ENCODE measurements at regions not wholly inside any gene's neighbourhood (a gene's known extent, or its start where the extent isn't known, plus 50 kb on each side); places are given as distances from the start of the nearest gene placed in this dataset.

DNA sequence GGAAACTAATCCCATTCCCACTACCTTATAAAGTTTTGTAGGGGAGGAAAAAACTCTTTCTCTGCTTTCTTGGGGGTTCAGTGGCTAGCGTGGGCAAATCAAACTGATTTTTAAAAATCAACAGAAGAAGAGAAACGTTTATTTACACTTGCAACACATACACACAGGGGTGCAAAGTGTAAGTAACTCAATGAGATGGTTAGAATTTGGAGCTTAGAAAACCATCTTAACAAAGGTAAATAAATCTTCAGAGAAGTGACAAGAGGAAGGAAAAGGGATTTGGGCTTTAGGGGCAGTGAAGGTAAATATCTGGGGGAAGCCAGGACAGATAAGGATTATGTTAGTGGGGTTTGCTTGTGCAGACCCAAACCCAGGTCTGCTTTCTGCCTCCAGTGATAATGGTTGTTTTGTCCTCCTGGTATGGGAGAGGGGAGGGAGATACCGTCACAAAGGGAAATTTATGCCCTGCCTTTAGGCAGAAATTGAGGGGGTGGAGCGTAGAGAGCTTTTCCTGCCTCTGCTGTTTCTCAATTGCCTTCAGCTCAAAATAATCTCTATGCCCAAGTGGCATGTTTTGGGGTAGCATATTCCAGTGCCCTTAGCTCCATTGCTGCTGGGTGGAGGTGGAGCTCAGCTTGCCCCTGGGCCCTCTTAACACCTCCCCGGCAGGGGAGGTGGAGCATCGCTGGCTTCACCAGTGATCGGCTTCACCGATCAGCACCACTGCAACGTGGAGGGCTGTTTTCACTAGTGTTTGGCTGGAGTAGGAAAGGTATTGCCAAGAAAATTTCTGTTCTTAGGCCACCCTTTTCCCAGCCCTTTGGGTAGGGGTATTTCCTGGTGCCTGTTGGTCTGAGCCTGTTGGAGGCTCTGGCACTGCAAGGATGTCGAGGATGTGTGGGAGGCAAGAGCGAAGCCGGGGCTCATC is 92.2 kb downstream of the TEX51 start:
- DNase-seq (ENCODE audit: low read depth in 2 of 2) = no peak

DNA sequence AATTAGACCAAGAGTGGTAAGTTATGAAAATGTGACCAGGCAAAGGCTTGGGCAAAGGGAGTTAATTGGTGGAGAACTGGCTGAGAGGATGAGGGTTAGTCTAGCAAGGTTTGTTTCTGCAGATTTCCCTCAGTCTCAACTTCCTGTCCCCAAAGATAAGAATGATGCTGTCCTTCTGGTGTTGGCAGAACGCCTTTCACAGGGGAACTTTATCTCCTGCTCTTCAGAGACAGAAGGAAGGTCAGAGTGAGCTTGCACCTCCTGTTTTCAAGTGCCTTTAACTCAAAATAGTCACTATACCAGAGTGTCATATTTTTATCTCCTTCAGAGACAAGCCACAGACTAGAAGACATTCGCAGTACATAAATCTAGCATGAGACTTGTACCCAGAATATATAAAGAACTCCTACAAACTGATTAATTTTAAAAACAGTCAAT is 95.7 kb downstream of the TEX51 start:
- DNase-seq (ENCODE audit: low read depth in 2 of 2) = no peak

DNA sequence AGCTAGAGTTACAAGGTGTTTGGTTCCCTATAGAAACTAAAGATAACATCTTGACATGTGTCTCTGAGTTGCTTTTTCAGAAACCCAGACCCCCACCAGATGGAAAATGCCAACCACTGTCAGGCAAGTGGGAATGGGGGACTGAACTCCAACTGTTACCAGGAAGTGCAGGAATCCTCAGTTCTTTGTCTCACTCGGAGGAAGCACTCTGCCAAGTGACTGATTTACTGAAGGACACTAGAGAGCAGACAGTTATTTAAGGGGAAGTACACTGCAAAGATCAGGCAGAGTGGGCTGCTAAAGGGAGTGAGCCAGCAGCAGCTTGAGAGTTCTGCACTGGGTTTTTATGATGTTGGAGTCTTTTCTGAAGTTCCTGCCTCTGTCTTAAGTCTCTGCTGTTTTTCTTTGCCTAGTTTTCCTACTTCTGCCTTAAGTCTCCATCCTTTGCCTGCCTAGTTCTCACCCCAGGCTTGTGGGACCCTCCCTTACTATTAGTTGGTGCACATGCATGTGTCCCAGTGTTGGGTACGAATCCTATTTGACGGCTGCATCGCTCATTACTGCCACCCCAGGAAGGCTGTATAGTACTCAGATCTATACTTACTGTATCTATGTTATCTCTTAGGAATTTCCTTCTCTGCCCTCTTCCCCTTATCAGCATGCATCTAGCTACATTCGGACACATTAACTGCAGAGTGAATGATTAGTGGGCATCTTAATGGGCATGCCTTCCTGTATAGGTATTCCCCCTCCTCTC is 97.1 kb downstream of the TEX51 start:
- no peak for DNase-seq (ENCODE audit: low read depth in 2 of 2)

DNA sequence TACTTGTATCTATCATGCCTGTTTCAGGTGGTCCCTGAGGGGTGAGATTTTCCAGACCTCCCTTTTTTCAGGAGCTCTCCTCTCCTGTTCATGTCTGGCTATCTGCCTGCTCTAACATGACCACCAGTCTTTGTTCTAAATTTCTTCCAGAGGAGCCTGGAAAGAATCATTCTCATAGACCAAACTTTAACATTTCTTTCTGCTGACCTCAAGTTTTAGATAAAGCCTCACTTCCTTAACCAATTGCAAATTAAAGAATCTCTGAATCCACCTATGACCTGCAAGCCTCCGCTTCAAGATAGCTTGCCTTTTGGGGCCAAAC is 97.6 kb downstream of the TEX51 start:
- no peak for DNase-seq (ENCODE audit: low read depth in 2 of 2)

All from dermis microvascular lymphatic vessel endothelial cell (primary cell).